IMR-90 (cell line): ENCODE measurements at regions not wholly inside any gene's neighbourhood (a gene's known extent, or its start where the extent isn't known, plus 50 kb on each side); places are given as distances from the start of the nearest gene placed in this dataset.

Source experiments
- CEBPB ChIP-seq: IDR thresholded peaks from 2 replicates; pipeline ENCODE4 v1.6.1; 2012; ENCODE audit warnings: low read depth, low read length, improper control_type of control experiment
- POLR2A ChIP-seq: IDR thresholded peaks from 2 replicates; pipeline ENCODE4 v1.6.1; 2012; ENCODE audit warnings: mild to moderate bottlenecking, low read depth, low read length
- TF ChIP-seq, protein P1 (sequence below): conservative IDR thresholded peaks from 2 replicates; pipeline ENCODE4 v1.5.1; 2012; ENCODE audit warnings: mild to moderate bottlenecking, low read depth, low read length, improper control_type of control experiment

DNA sequence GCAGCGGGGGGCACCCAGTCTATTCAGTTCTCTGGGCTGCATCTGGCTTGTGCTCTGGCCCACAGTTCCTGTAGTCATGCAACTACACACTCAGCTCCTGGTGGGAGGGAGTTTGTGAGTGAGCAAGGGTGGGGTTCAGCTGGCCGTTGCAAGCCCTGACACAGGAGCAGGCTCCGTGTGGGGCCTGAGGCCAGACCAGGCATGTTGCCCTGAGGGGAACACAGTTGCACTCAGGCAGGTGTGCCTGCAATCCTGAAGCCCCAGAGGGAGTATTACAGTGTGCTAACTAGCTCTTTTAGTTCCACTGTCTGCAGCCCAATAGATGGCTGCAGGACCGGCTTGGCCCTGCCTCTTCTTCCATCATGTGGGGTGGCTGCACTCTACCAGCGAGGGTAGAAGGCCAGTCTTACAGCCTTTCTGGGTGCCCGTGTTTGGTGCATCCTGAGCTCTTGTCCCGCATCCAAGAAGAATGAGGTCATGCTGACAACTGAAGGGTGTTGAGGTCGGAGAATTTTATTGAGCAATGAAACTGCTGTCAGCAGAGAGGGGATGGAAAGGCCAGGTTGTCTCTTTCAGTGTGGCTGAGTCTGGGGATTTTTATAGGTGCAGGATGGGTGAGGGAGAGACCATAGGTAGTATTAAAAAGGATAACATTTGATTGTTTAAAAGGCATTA lies 49.9 kb upstream of the ELAC2 start:
- TF ChIP-seq POLR2A (no peak), CEBPB (no peak)
- TF ChIP-seq, protein P1, sequence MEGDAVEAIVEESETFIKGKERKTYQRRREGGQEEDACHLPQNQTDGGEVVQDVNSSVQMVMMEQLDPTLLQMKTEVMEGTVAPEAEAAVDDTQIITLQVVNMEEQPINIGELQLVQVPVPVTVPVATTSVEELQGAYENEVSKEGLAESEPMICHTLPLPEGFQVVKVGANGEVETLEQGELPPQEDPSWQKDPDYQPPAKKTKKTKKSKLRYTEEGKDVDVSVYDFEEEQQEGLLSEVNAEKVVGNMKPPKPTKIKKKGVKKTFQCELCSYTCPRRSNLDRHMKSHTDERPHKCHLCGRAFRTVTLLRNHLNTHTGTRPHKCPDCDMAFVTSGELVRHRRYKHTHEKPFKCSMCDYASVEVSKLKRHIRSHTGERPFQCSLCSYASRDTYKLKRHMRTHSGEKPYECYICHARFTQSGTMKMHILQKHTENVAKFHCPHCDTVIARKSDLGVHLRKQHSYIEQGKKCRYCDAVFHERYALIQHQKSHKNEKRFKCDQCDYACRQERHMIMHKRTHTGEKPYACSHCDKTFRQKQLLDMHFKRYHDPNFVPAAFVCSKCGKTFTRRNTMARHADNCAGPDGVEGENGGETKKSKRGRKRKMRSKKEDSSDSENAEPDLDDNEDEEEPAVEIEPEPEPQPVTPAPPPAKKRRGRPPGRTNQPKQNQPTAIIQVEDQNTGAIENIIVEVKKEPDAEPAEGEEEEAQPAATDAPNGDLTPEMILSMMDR: no peak
